Superior temporal gyrus (tissue), 1 donor: ENCODE measurements at regions not wholly inside any gene's neighbourhood (a gene's known extent, or its start where the extent isn't known, plus 50 kb on each side); places are given as distances from the start of the nearest gene placed in this dataset.

Source experiments
- DNase-seq: peaks from one replicate; pipeline ENCODE4 v3.0.0-alpha.2; 2016; ENCODE audit errors: extremely low spot score

GRCh38 chr4:137206781-137207180 is 325.5 kb downstream of the PCDH18 start:
- DNase-seq, result no peak

GRCh38 chr4:137203601-137204000 is 328.7 kb downstream of the PCDH18 start:
- no peak for DNase-seq

- DNase-seq, result no peak
These were observed 332.0 kb downstream of the PCDH18 start for GRCh38 chr4:137200322-137200721.

- DNase-seq, result no peak
These were observed 333.5 kb downstream of the PCDH18 start for GRCh38 chr4:137198791-137199190.

GRCh38 chr4:137194670-137195069 is 337.6 kb downstream of the PCDH18 start:
- no peak for DNase-seq

GRCh38 chr4:137193564-137193963 is 338.7 kb downstream of the PCDH18 start:
- no peak for DNase-seq

GRCh38 chr4:137181293-137181899 is 350.9 kb downstream of the PCDH18 start:
- DNase-seq, result no peak

GRCh38 chr4:137180349-137180748 is 351.9 kb downstream of the PCDH18 start:
- DNase-seq, result no peak

- no peak for DNase-seq
These were observed 375.5 kb downstream of the PCDH18 start for GRCh38 chr4:137156807-137157206.

- DNase-seq, result no peak
These were observed 376.2 kb downstream of the PCDH18 start for GRCh38 chr4:137156054-137156453.

- DNase-seq, result no peak
These were observed 401.1 kb downstream of the PCDH18 start for GRCh38 chr4:137131201-137131600.

GRCh38 chr4:137129845-137130244 is 402.4 kb downstream of the PCDH18 start:
- DNase-seq, result no peak

- DNase-seq, result no peak
These were observed 402.9 kb downstream of the PCDH18 start for GRCh38 chr4:137129441-137129840.

- DNase-seq, result no peak
These were observed 407.3 kb downstream of the PCDH18 start for GRCh38 chr4:137125011-137125410.

GRCh38 chr4:137124278-137124932 is 407.9 kb downstream of the PCDH18 start:
- DNase-seq, result peak; percentile 84

GRCh38 chr4:137122876-137123275 is 409.4 kb downstream of the PCDH18 start:
- no peak for DNase-seq

- DNase-seq, result no peak
These were observed 416.1 kb downstream of the PCDH18 start for GRCh38 chr4:137116144-137116543.

GRCh38 chr4:137106733-137107132 is 425.6 kb downstream of the PCDH18 start:
- no peak for DNase-seq

- DNase-seq, result no peak
These were observed 426.0 kb downstream of the PCDH18 start for GRCh38 chr4:137106287-137106686.

GRCh38 chr4:137090951-137091350 is 441.3 kb downstream of the PCDH18 start:
- DNase-seq, result no peak

- DNase-seq, result no peak
These were observed 448.6 kb downstream of the PCDH18 start for GRCh38 chr4:137083571-137084135.

- no peak for DNase-seq
These were observed 450.2 kb downstream of the PCDH18 start for GRCh38 chr4:137082061-137082460.

- DNase-seq, result no peak
These were observed 455.4 kb downstream of the PCDH18 start for GRCh38 chr4:137076908-137077307.
